ENCODE measurements at regions not wholly inside any gene's neighbourhood (a gene's known extent, or its start where the extent isn't known, plus 50 kb on each side); places are given as distances from the start of the nearest gene placed in this dataset.

DNA sequence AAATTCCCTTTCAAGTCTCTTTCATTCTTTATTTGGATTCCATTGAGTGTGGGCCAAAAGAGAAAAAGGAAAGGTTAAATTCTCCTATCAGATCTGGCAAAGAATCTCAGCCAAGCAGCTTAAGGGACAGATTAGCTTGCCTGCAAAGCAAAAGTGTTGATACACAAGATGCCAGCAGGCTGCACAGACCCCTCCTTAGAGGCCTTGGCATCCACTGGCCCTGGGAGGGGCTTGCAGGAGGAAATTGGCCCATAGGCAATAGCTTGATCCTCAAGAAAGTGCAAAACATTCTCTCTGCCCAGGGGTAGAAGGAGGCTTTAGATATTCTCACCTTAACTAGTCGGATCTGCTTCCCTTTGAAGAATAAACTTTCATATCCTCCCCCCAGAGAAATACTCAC lies 300.4 kb upstream of the CPEB2 start:
- TF ChIP-seq, protein P1, sequence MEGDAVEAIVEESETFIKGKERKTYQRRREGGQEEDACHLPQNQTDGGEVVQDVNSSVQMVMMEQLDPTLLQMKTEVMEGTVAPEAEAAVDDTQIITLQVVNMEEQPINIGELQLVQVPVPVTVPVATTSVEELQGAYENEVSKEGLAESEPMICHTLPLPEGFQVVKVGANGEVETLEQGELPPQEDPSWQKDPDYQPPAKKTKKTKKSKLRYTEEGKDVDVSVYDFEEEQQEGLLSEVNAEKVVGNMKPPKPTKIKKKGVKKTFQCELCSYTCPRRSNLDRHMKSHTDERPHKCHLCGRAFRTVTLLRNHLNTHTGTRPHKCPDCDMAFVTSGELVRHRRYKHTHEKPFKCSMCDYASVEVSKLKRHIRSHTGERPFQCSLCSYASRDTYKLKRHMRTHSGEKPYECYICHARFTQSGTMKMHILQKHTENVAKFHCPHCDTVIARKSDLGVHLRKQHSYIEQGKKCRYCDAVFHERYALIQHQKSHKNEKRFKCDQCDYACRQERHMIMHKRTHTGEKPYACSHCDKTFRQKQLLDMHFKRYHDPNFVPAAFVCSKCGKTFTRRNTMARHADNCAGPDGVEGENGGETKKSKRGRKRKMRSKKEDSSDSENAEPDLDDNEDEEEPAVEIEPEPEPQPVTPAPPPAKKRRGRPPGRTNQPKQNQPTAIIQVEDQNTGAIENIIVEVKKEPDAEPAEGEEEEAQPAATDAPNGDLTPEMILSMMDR (IDR thresholded peaks at IDR 0.05) = no peak
- TF ChIP-seq EZH2phosphoT487 (IDR thresholded peaks at IDR 0.05) = no peak
- no peak for TF ChIP-seq EZH2 (IDR thresholded peaks at IDR 0.05)
